Sigmoid colon (tissue), 4 donors: ENCODE measurements at regions not wholly inside any gene's neighbourhood (a gene's known extent, or its start where the extent isn't known, plus 50 kb on each side); places are given as distances from the start of the nearest gene placed in this dataset.

ENCODE experiments used
- CTCF ChIP-seq, 4 experiments: fragments of 450-650 bp in 3 of 4; fragments of 200-600 bp in 1 of 4; IDR thresholded peaks; one replicate each; pipeline ENCODE4 v1.5.1; 2016 to 2019; ENCODE audit warnings: antibody characterized with exemption in 4 of 4, mild to moderate bottlenecking in 3 of 4, moderate library complexity in 2 of 4
- EP300 ChIP-seq, 4 donors: sonication (generic); formaldehyde crosslinking; IDR thresholded peaks; one replicate each; pipeline ENCODE4 v1.6.1; 2017; ENCODE audit warnings: antibody characterized with exemption in 4 of 4

GRCh38 chr2:100205174-100205573, 62.8 kb upstream of the AFF3 start:
- TF ChIP-seq CTCF (IDR thresholded peaks at IDR 0.05) (no peak), EP300 (IDR thresholded peaks at IDR 0.05) (no peak)
